ENCODE measurements at regions not wholly inside any gene's neighbourhood (a gene's known extent, or its start where the extent isn't known, plus 50 kb on each side); places are given as distances from the start of the nearest gene placed in this dataset.

GRCh38 chr3:170657312-170657711 is 71.4 kb upstream of the SLC7A14 start:
- Histone ChIP-seq H2AFZ (ENCODE audit: low read length) (no peak overlapping the region), H2BK5ac (ENCODE audit: low read depth, low read length) (no peak overlapping the region), H2BK120ac (replicated peaks; ENCODE audit: low read depth, low read length) (no peak overlapping the region), H2BK20ac (ENCODE audit: low read length) (no peak overlapping the region), H3K4me1 (replicated peaks in 1 of 4; ENCODE audit: control insufficient read depth in 3 of 4, insufficient read depth in 4 of 4, low read length in 3 of 4) (no peaks in the 10 kb centered on the region), H4K20me1 (replicated peaks in 1 of 2; ENCODE audit: control insufficient read depth in 1 of 2, insufficient read depth in 2 of 2, low read length in 2 of 2) (no peaks in the 10 kb centered on the region), H3K18ac (ENCODE audit: extremely low read depth, low read length) (no peak overlapping the region), H2BK15ac (ENCODE audit: low read length) (no peak overlapping the region), H2BK12ac (ENCODE audit: low read depth, low read length) (no peak overlapping the region), H3K23me2 (ENCODE audit: low read depth, low read length) (no peaks in the 10 kb centered on the region; the same call in 1 of the 2 replicates), H3K27me3 (replicated peaks in 1 of 4; ENCODE audit: control insufficient read depth in 3 of 4, extremely low read depth in 1 of 4, insufficient read depth in 3 of 4, low read length in 3 of 4) (no peaks in the 10 kb centered on the region), H4K91ac (replicated peaks; ENCODE audit: insufficient read length, low read length) (no peak overlapping the region), H4K5ac (ENCODE audit: insufficient read length, low read depth, low read length) (no peak overlapping the region), H3K79me2 (ENCODE audit: control insufficient read depth in 1 of 2, insufficient read depth in 2 of 2, low read length in 2 of 2) (no peaks in the 10 kb centered on the region), H3K14ac (ENCODE audit: insufficient read length) (no peak overlapping the region), H3K4me2 (ENCODE audit: insufficient read depth in 1 of 2, low read depth in 2 of 2, low read length in 2 of 2) (no peak overlapping the region), H3K9me3 (ENCODE audit: insufficient read depth in 2 of 2, low read depth in 1 of 2, low read length in 1 of 2) (no peaks in the 10 kb centered on the region), H3K36me3 (ENCODE audit: control insufficient read depth in 2 of 4, insufficient read depth in 4 of 4, low read length in 3 of 4) (no peaks in the 10 kb centered on the region), H4K8ac (ENCODE audit: extremely low read depth, insufficient read depth, low read length) (no peak overlapping the region), H3K27ac (ENCODE audit: low read depth, low read length) (no peak overlapping the region), H3K23ac (ENCODE audit: insufficient read length) (no peak overlapping the region), H3K9ac (replicated peaks in 1 of 4; ENCODE audit: extremely low read depth in 1 of 4, low read depth in 3 of 4, low read length in 3 of 4) (no peak overlapping the region), H3K4me3 (ENCODE audit: extremely low read depth in 1 of 4, insufficient read depth in 2 of 4, low read depth in 3 of 4, low read length in 4 of 4) (no peak overlapping the region), H3K56ac (replicated peaks; ENCODE audit: insufficient read length, low read depth, low read length) (no peak overlapping the region), H2AK5ac (ENCODE audit: low read depth, low read length) (no peak overlapping the region), H3K79me1 (ENCODE audit: low read depth, low read length) (no peaks in the 10 kb centered on the region), H3K4ac (replicated peaks; ENCODE audit: insufficient read length, low read depth, low read length) (no peak overlapping the region)
- ChIA-PET CTCF (ENCODE audit: partially characterized antibody) (interaction anchor here (0.6 to 1.2 kb wide), 2 partner anchors 12 to 932 kb away, joined by 3 read pairs; no protein-coding TSS in a partner anchor), POLR2A (ENCODE audit: partially characterized antibody) (no interaction called here)
- FAIRE-seq (no peak), DNase-seq (ENCODE audit: low read depth in 1 of 2, low spot score in 2 of 2) (no peak)
- WGBS, 2 experiments (ENCODE audit: extremely low coverage in 1 of 2, insufficient coverage in 1 of 2, insufficient read length in 1 of 2, insufficient replicate concordance in 2 of 2, low coverage in 1 of 2, low lambda C conversion rate in 2 of 2, missing lambda C conversion rate in 1 of 2): 94% methylated on average over 2 of the region's 2 CpGs; no CpG with 5 or more reads in 1 of the 2 experiments
- TF ChIP-seq CTBP2 (IDR thresholded peaks at IDR 0.05; ENCODE audit: borderline replicate concordance, insufficient read depth, insufficient read length, low read length) (no peak), KDM1A (IDR thresholded peaks at IDR 0.05; ENCODE audit: borderline replicate concordance, low read length) (no peak), CBX8 (IDR thresholded peaks at IDR 0.05; ENCODE audit: borderline replicate concordance, low read depth, low read length) (no peak), EZH2 (IDR thresholded peaks at IDR 0.05; ENCODE audit: low read depth, low read length, severe bottlenecking) (no peak), PHF8 (conservative IDR thresholded peaks at IDR 0.05; ENCODE audit: low read depth, low read length) (no peak), BRCA1 (IDR thresholded peaks at IDR 0.05; ENCODE audit: low read depth, low read length) (no peak), TEAD4 (IDR thresholded peaks at IDR 0.05; ENCODE audit: low read depth, low read length) (no peak), SAP30 (IDR thresholded peaks at IDR 0.05; ENCODE audit: insufficient read depth, insufficient replicate concordance, low read length) (no peak), JUND (IDR thresholded peaks at IDR 0.05; ENCODE audit: low read length) (no peak), BACH1 (IDR thresholded peaks at IDR 0.05; ENCODE audit: low read length) (no peak), CREB1 (IDR thresholded peaks at IDR 0.05) (no peak), SRF (IDR thresholded peaks at IDR 0.05; ENCODE audit: low read depth, low read length) (no peak)
- TF ChIP-seq, protein P1, sequence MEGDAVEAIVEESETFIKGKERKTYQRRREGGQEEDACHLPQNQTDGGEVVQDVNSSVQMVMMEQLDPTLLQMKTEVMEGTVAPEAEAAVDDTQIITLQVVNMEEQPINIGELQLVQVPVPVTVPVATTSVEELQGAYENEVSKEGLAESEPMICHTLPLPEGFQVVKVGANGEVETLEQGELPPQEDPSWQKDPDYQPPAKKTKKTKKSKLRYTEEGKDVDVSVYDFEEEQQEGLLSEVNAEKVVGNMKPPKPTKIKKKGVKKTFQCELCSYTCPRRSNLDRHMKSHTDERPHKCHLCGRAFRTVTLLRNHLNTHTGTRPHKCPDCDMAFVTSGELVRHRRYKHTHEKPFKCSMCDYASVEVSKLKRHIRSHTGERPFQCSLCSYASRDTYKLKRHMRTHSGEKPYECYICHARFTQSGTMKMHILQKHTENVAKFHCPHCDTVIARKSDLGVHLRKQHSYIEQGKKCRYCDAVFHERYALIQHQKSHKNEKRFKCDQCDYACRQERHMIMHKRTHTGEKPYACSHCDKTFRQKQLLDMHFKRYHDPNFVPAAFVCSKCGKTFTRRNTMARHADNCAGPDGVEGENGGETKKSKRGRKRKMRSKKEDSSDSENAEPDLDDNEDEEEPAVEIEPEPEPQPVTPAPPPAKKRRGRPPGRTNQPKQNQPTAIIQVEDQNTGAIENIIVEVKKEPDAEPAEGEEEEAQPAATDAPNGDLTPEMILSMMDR (IDR thresholded peaks at IDR 0.05; ENCODE audit: control extremely low read depth in 1 of 3, insufficient read depth in 1 of 3, low read depth in 1 of 3, low read length in 3 of 3): no peak
